AG09319 (cell line): ENCODE measurements at regions not wholly inside any gene's neighbourhood (a gene's known extent, or its start where the extent isn't known, plus 50 kb on each side); places are given as distances from the start of the nearest gene placed in this dataset.

ENCODE experiments used
- DNase-seq: peaks from one replicate; pipeline ENCODE4 v3.0.0-alpha.2; 2010; ENCODE audit warnings: low read depth; ENCODE audit errors: extremely low read depth
- CTCF ChIP-seq: IDR thresholded peaks from 2 replicates; pipeline ENCODE4 v1.5.1; 2011; ENCODE audit warnings: low read depth, mild to moderate bottlenecking, inconsistent platforms, low read length, moderate library complexity

- DNase-seq = no peak
- TF ChIP-seq CTCF = no peak
These were observed 54.4 kb upstream of the CCDC28A start for GRCh38 chr6:138719011-138719635.

GRCh38 chr6:138719744-138720143 lies 53.8 kb upstream of the CCDC28A start:
- no peak for TF ChIP-seq CTCF
- DNase-seq = no peak

- TF ChIP-seq CTCF = no peak
- no peak for DNase-seq
These were observed 50.9 kb upstream of the CCDC28A start for GRCh38 chr6:138722425-138723371.
